ENCODE measurements at regions not wholly inside any gene's neighbourhood (a gene's known extent, or its start where the extent isn't known, plus 50 kb on each side); places are given as distances from the start of the nearest gene placed in this dataset.

DNA sequence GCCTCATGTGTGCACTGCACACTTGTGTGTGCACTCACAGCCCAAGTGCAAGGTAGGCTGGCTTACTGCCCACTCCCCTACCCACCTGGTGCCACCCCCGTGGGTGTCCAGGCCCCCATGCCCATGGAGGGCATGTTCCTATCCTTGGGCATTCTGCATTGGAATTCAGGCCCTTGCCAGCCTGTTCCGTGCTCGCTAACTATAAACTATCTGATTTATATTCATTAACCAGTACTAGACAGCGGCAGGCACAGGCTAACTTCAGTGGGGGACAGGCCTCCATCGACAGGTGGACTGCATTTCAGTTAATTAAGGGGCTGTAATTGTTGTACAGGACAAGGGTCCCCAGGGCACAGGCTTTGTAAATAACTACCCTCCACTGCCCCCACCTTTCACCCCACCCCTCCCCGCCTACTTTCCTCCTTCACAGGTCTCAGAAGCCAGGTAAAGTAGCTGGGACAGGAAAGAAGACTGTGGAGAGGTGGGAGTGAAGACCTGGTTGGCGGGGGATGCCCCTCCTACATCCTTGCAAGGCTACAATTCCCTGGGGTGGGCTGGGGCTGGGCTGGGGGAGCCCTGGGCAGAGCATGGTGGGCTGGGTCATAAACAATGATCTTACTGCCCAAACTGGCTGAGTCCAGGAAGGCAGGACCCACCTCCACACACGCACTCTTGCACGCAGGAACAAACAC, 119.0 kb upstream of the LHX1 start:
- Histone ChIP-seq H3K4me2 (no peak overlapping the region), H3K4me1 (ENCODE audit: insufficient read depth) (no peaks in the 10 kb centered on the region), H3K27ac (no peak overlapping the region), H2AFZ (no peak overlapping the region), H3K27me3 (peaks cover 27% of the 10 kb centered on the region), H3K36me3 (replicated peaks; ENCODE audit: insufficient read depth, low read depth) (no peaks in the 10 kb centered on the region), H3K9me3 (ENCODE audit: low read depth) (no peaks in the 10 kb centered on the region), H3K4me3 (no peak overlapping the region), H3K9me2 (replicated peaks; ENCODE audit: insufficient read depth) (no peaks in the 10 kb centered on the region), H4K20me1 (ENCODE audit: insufficient read depth, poor library complexity, severe bottlenecking) (no peaks in the 10 kb centered on the region), H3K79me2 (no peaks in the 10 kb centered on the region)
- TF ChIP-seq, protein P1, sequence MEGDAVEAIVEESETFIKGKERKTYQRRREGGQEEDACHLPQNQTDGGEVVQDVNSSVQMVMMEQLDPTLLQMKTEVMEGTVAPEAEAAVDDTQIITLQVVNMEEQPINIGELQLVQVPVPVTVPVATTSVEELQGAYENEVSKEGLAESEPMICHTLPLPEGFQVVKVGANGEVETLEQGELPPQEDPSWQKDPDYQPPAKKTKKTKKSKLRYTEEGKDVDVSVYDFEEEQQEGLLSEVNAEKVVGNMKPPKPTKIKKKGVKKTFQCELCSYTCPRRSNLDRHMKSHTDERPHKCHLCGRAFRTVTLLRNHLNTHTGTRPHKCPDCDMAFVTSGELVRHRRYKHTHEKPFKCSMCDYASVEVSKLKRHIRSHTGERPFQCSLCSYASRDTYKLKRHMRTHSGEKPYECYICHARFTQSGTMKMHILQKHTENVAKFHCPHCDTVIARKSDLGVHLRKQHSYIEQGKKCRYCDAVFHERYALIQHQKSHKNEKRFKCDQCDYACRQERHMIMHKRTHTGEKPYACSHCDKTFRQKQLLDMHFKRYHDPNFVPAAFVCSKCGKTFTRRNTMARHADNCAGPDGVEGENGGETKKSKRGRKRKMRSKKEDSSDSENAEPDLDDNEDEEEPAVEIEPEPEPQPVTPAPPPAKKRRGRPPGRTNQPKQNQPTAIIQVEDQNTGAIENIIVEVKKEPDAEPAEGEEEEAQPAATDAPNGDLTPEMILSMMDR (IDR thresholded peaks at IDR 0.05; ENCODE audit: poor library complexity), result no peak
- no peak for TF ChIP-seq EZH2phosphoT487 (IDR thresholded peaks at IDR 0.05; ENCODE audit: low read depth, severe bottlenecking, unreplicated experiment)
- no peak for TF ChIP-seq EZH2 (IDR thresholded peaks at IDR 0.05; ENCODE audit: borderline replicate concordance)
- DNase-seq (ENCODE audit: low spot score), result no peak
- WGBS (ENCODE audit: low lambda C conversion rate, missing lambda C conversion rate), result 66% methylated on average over 9 of the region's 9 CpGs

DNA sequence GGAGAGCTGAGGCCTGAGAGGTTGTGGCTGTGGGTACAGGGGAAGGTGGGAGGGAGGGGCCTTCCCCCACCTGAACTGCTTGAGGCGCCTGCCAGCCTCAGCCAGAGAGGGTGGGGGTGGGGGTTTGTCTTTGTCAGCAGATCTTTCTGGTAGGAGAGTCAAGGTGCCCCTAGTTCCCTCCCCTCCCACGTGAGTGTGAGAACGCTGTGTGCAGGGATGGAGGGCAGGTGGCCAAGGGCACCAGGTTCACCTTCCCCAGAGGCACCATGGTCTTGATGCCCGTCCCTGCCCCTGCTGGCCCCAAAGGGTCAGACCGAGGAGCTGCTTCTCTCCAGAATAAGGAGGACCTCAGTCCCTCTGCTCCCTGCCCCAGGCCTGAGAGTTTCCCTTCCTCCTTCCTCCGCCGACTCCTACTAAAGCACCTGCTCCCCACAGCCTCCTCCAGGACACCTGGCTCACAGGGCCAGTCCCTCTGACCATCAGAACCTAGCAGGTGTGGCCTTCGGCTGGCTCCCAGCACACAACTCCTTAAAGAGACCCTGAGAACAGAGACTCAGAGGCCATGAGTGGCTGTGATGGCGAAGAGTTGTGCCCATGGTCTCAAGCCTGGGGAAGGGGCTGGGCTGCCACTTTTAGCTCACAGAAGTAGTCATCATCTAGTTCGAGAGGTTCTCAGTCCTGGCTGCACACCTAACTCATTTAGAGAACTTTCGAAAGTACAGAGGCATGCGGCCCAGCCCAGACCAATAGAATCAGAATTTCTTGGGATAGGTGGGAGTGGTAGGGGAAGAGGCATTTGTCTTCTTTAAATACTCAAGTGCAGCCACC, 113.2 kb upstream of the LHX1 start:
- DNase-seq (ENCODE audit: low spot score), result no peak
- Histone ChIP-seq H3K4me3 (no peak overlapping the region), H3K9me3 (ENCODE audit: low read depth) (no peaks in the 10 kb centered on the region), H3K79me2 (no peaks in the 10 kb centered on the region), H3K36me3 (replicated peaks; ENCODE audit: insufficient read depth, low read depth) (no peaks in the 10 kb centered on the region), H3K4me1 (ENCODE audit: insufficient read depth) (no peaks in the 10 kb centered on the region), H3K9me2 (replicated peaks; ENCODE audit: insufficient read depth) (no peaks in the 10 kb centered on the region), H3K4me2 (no peak overlapping the region), H2AFZ (no peak overlapping the region), H4K20me1 (ENCODE audit: insufficient read depth, poor library complexity, severe bottlenecking) (no peaks in the 10 kb centered on the region), H3K27ac (no peak overlapping the region), H3K27me3 (peaks cover 26% of the 10 kb centered on the region)
- WGBS (ENCODE audit: low lambda C conversion rate, missing lambda C conversion rate), result 88% methylated on average over 10 of the region's 12 CpGs
- TF ChIP-seq EZH2phosphoT487 (IDR thresholded peaks at IDR 0.05; ENCODE audit: low read depth, severe bottlenecking, unreplicated experiment) (no peak), EZH2 (IDR thresholded peaks at IDR 0.05; ENCODE audit: borderline replicate concordance) (no peak)
- TF ChIP-seq, protein P1 (IDR thresholded peaks at IDR 0.05; ENCODE audit: poor library complexity), result no peak

DNA sequence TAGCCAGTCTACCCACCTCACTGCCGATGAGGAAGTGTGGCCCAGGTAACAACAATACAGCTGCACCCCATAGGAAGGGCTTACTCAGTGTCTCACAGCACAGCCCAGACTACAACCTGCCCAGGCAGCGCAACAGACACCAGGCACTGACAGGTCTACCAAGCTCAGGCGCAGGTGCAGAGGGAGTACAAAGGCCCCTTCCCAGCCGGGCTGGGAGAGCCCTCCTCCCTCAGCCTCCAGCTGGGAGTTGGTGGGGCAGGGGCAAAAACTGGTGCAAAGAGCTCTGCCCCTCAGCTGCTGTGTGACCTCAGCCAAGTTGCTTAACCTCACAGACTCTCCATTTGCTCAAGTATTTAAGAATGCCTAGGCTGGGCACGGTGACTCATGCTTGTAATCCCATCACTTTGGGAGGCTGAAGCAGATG, 112.6 kb upstream of the LHX1 start:
- Histone ChIP-seq H3K27ac (no peak overlapping the region), H3K9me2 (replicated peaks; ENCODE audit: insufficient read depth) (no peaks in the 10 kb centered on the region), H4K20me1 (ENCODE audit: insufficient read depth, poor library complexity, severe bottlenecking) (no peaks in the 10 kb centered on the region), H3K4me2 (no peak overlapping the region), H3K79me2 (no peaks in the 10 kb centered on the region), H3K4me1 (ENCODE audit: insufficient read depth) (no peaks in the 10 kb centered on the region), H3K4me3 (no peak overlapping the region), H3K36me3 (replicated peaks; ENCODE audit: insufficient read depth, low read depth) (no peaks in the 10 kb centered on the region), H3K27me3 (peaks cover 26% of the 10 kb centered on the region), H3K9me3 (ENCODE audit: low read depth) (no peaks in the 10 kb centered on the region), H2AFZ (no peak overlapping the region)
- TF ChIP-seq EZH2 (IDR thresholded peaks at IDR 0.05; ENCODE audit: borderline replicate concordance), result no peak
- TF ChIP-seq, protein P1 (IDR thresholded peaks at IDR 0.05; ENCODE audit: poor library complexity), result no peak
- TF ChIP-seq EZH2phosphoT487 (IDR thresholded peaks at IDR 0.05; ENCODE audit: low read depth, severe bottlenecking, unreplicated experiment), result no peak
- DNase-seq (ENCODE audit: low spot score), result no peak
- 72% methylated on average over 5 of the region's 5 CpGs for WGBS (ENCODE audit: low lambda C conversion rate, missing lambda C conversion rate)

Data from hepatocyte (in vitro differentiated cells).